ENCODE measurements at regions not wholly inside any gene's neighbourhood (a gene's known extent, or its start where the extent isn't known, plus 50 kb on each side); places are given as distances from the start of the nearest gene placed in this dataset.

- no peak for DNase-seq
- intact Hi-C loops (cut with DNase I) = no loop called here
Measured at GRCh38 chr6:99833034-99833433, 161.0 kb downstream of the MCHR2 start.

GRCh38 chr6:99836471-99836870 is 157.6 kb downstream of the MCHR2 start:
- Histone ChIP-seq H3K27me3 (peaks cover 0 to 6% (median 0%) of the 10 kb centered on the region in 7 donors), H3K27ac (no peak overlapping the region), H3K36me3 (no peaks in the 10 kb centered on the region), H3K9me3 (no peaks in the 10 kb centered on the region), H3K4me1 (no peaks in the 10 kb centered on the region), H3K4me3 (no peak overlapping the region)
- TF ChIP-seq CTCF (IDR thresholded peaks at IDR 0.05) = no peak
- WGBS, 2 donors = 78 to 86% methylated on average over 3 of the region's 3 CpGs
- intact Hi-C loops (cut with DNase I) = no loop called here
- ATAC-seq = no peak
- DNase-seq = no peak

More at GRCh38 chr6:99833034-99833433, 161.0 kb downstream of the MCHR2 start:
- Histone ChIP-seq H3K36me3 (no peaks in the 10 kb centered on the region), H3K27ac (no peak overlapping the region), H3K4me3 (no peak overlapping the region), H3K9me3 (peaks cover 0 to 3% (median 0%) of the 10 kb centered on the region in 11 donors), H3K4me1 (no peaks in the 10 kb centered on the region), H3K27me3 (no peaks in the 10 kb centered on the region)
- ATAC-seq = no peak
- whole genome bisulfite sequencing, 2 donors = 77 to 79% methylated on average over 3 of the region's 3 CpGs
- no peak for TF ChIP-seq CTCF (IDR thresholded peaks at IDR 0.05)

GRCh38 chr6:99838607-99839006 is 155.4 kb downstream of the MCHR2 start:
- DNase-seq = no peak
- TF ChIP-seq CTCF (IDR thresholded peaks at IDR 0.05) = no peak
- no peaks in the 10 kb centered on the region for H3K9me3 ChIP-seq
- no peaks in the 10 kb centered on the region for H3K36me3 ChIP-seq
- no peak overlapping the region for H3K27ac ChIP-seq
- intact Hi-C loops (cut with DNase I) = no loop called here
- peaks cover 0 to 10% (median 0%) of the 10 kb centered on the region in 7 donors for H3K27me3 ChIP-seq
- no peak overlapping the region for H3K4me3 ChIP-seq
- no peak for ATAC-seq
- H3K4me1 ChIP-seq = no peaks in the 10 kb centered on the region
- 62 to 65% methylated on average over 2 of the region's 2 CpGs for WGBS, 2 donors

GRCh38 chr6:99841297-99841696 is 152.7 kb downstream of the MCHR2 start:
- ATAC-seq = no peak

More at GRCh38 chr6:99841297-99841696, 152.7 kb downstream of the MCHR2 start:
- H3K9me3 ChIP-seq = no peaks in the 10 kb centered on the region
- intact Hi-C loops (cut with DNase I) = no loop called here
- H3K4me1 ChIP-seq = no peaks in the 10 kb centered on the region
- no peak overlapping the region for H3K4me3 ChIP-seq
- no peak for DNase-seq
- no peak for TF ChIP-seq CTCF (IDR thresholded peaks at IDR 0.05)
- H3K27me3 ChIP-seq = peaks cover 0 to 10% (median 0%) of the 10 kb centered on the region in 7 donors
- 38 to 50% methylated on average over 1 of the region's 1 CpG for WGBS, 2 donors
- no peak overlapping the region for H3K27ac ChIP-seq
- H3K36me3 ChIP-seq = no peaks in the 10 kb centered on the region

Measured in heart right ventricle (tissue), 16 donors.